ENCODE measurements at regions not wholly inside any gene's neighbourhood (a gene's known extent, or its start where the extent isn't known, plus 50 kb on each side); places are given as distances from the start of the nearest gene placed in this dataset.
A peak's percentile ranks its signal among the peaks of the same experiment; 100 is the strongest.

DNA sequence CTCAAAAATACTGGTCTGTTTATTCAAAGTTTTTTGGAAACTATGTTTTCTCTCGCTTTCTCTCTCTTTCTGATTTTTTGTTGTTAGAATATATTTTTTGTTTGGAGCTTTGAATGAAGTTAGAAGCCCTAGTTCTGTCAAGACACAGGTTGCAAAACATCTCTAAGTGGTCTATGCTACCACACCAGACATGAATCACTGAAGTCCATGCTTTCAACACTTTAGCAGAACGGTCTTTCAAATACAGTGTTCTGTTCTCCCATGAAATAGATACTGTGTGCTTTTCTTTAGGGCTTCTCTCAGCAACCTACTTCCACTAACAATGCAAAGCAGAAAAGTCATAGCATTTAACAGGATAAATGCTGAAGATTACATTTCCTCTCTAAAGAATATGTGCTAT is 392.5 kb downstream of the TMEM167A start:
- DNase-seq, result no peak

- no peak for DNase-seq
Measured at GRCh38 chr5:82684165-82684564, 393.0 kb downstream of the TMEM167A start.

DNA sequence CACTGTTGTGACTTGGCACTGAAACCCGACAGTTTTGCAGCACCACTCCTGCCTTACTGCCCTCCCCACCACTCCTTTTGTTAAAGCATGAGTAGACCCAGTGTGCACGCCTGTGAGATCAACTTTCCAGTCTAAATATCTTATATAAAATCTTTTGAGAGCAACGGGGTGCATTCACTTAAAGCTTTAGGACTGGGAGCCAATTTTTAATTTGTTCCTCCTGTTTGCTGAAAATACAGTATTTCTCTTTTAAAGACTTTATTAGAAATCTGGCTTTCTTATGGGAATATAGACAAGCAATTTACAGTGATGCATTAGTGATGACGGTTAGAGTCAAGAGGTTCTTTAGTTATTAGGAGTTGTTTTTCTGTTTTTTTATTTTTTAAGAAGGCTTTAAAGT is 397.5 kb downstream of the TMEM167A start:
- DNase-seq, result no peak

DNA sequence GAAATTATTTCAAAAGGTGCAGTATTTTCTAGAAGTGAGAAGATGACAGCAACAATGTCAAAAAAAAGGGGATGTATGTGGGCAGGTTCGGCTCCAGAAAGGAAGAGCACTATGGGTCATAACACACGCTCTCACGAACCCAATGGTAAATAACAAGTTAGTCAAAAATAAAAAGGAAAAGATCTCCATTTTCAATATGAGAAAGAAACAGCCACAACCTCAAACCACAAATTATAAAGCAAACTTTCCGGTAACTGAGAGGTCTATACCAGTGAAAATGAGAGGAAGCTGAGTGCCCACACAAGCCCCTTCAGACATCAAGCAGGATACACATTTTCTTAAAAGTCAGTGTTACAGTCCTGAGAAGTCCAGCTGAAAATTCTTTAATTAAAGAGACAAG is 398.5 kb upstream of the RPS23 start:
- peak; percentile 28 for DNase-seq

- no peak for DNase-seq
Measured at GRCh38 chr5:82674671-82675070, 396.5 kb upstream of the RPS23 start.

DNA sequence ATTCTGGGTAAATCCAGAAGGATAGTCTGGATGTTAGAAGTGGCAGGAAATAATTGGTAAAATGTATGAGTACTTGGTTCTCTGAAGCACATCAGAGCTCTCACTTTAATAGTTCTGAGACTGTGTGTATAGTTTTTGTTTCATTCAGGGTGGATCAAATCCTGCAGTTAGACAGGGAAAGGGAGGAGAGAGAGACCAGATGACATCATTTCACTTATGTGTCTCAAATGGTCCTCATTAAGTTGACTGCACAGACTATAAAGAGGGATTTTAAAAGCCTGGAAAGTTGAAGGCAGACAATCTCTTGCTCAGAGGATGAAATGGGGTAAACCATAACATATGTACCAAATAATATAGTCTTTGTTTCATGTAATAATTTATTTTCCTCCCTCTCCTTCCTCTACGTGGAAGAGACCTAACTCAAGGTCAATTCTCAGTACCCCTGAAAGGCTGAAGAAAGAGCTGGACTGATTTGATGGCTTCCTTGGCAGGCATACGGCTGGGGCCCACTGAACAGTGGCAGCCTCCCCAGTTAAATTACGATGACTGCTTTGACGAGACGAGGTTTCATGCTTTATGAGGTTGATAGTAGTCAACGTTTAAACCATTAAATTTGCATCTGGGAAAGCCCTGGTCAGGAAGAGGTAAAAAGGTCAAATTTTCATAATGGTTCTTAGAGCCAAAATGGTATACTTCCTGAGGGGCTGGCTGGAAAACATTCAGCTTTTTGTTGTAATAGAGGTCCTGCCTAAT is 395.1 kb upstream of the RPS23 start:
- DNase-seq, result peak; percentile 10

DNA sequence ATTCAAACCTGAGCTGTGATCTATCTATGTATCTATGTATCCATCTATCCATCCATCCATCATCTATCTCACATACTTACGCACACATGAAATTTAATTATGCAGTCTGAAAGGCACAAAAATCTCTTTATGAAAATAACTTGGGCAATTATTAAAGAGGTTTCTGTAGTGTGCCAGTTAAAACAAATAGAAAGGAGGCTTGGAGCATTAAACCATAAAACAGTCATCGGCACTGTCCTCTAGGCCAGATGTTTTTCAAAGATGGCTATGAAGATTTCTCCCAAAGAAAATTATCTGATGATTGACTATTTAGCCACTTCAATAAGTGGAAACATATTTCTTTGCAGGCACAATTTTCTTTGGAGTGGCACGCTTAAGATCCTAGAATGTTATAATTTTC is 392.5 kb upstream of the RPS23 start:
- no peak for DNase-seq

DNA sequence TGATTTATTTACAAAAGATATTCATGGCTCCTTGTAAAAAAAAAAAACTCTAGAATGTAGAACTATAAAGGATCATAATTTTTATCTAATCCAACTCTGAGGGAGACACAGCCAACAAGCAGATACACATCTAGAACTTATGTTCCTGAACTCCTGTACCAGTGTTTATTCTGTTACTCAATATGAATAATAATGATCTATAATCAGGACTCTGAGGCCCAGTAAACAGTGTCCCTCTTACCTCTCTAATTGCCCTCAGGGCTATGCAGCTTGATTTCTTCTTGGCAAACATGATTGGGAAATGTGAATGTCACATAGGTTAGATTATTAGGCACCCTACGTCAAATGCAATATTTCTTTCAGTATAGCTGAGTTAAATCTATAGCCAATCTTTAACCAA is 391.6 kb upstream of the RPS23 start:
- DNase-seq, result no peak

DNA sequence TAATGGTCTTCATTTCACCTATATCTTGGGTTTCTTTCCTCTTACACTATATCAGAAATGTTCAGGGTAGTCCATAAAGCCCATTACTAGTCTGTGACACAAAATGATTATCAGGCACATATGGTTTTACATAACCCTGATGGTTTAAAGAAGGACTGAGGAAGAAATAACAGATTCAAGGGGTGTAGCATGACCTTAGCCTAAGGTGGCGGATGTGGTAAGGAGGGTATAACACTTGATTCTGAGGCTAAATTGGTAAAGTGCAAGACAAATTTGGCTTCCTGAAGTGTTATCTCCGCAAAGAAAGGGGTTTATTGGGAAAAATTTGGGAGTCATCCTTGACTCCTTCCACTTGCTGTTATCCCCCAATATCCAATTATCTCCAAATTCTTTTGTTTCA is 388.2 kb upstream of the RPS23 start:
- no peak for DNase-seq

GRCh38 chr5:82664732-82665131 is 386.6 kb upstream of the RPS23 start:
- no peak for DNase-seq

- DNase-seq, result no peak
Measured at GRCh38 chr5:82663225-82663624, 385.1 kb upstream of the RPS23 start.

DNA sequence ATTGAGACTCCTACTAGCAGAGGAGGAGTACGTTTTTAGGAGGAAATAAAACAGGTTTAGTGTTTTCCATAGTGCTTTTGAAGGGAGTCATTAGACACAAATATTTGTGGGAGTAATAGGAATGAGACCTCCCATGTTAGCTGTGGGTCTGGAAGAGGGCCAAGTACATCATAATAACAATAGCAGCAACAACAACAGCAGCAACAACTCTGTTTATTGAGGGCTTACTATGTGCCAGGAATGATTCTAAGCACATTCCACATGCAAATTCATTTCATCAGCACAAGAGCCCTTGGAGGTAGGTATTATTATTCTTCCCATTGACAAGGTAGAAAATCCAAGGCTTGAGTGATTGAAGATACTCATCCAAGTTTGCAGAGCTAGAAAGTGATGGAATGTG is 384.2 kb upstream of the RPS23 start:
- DNase-seq, result no peak

GRCh38 chr5:82661933-82662332 is 383.8 kb upstream of the RPS23 start:
- DNase-seq, result no peak

- no peak for DNase-seq
Measured at GRCh38 chr5:82661462-82661861, 383.3 kb upstream of the RPS23 start.

DNA sequence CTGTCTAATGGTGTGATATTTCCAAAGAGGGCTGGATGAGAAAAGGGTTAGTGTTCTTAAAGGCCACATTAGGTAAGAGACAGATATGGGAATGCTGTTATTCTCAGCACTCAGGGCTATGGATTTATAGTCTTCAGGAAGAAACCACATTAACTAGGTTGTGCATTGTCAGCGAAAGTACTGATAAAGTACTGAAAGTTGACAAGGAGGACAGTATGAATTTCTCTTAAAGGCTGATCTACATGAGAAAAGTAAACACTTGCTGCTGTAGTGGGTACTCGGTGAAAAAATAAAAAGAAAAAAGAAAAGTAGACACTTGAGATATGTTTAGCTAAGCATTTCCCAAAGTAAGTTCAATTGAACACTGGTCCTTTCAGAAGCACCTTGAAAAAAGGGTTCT is 381.0 kb upstream of the RPS23 start:
- no peak for DNase-seq

DNA sequence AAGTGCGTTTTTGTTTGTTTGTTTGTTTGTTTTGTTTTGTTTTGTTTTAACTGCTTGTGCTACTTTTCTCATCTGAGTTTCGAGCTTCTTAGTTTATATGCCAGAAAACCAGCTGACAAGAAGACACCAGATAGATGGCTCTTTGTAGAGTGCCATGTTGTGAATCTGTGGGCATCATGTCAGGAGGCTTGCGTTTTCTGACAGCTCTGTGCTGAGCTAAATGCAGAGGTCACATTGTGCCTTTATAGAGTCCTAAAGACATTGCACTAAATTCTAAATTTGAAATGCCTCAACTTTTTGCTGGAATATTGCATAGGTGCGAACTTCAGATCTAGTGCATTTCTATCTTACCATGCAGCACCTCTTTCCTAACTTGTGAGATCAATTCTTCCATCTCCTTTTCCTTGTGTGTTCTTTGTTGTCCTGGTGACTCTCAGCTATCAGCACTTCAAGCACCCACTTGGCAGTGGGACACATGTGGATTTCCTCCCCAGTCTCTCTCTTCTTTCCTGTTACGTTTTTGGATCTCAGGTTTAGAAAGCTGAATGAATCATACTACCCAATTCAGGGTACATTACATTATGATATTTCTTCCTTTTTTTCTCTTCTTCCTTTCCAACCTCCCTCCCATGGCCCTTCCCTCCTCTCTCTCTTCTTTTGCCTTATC is 379.0 kb upstream of the RPS23 start:
- DNase-seq, result no peak

GRCh38 chr5:82656341-82656761 is 378.2 kb upstream of the RPS23 start:
- no peak for DNase-seq

DNA sequence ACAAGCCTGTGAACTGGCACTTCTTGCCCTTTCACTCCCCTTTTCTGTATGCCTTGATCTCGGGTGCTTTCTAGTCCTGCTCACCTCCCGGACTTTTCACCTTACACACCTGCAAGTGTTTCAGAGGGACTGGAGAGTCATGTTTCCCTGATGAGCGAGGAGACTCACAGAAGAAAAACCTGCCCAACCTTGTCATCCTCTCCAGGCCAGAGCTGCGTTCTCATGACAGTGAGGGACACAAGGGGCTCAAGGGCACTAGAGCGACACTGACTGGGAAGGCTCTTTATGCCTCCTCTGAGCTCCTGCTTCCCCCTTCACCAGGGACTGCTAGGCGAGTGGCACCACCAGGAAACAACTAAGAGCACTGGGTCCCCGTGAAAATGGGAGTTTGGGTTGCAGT is 376.9 kb upstream of the RPS23 start:
- DNase-seq, result no peak

DNA sequence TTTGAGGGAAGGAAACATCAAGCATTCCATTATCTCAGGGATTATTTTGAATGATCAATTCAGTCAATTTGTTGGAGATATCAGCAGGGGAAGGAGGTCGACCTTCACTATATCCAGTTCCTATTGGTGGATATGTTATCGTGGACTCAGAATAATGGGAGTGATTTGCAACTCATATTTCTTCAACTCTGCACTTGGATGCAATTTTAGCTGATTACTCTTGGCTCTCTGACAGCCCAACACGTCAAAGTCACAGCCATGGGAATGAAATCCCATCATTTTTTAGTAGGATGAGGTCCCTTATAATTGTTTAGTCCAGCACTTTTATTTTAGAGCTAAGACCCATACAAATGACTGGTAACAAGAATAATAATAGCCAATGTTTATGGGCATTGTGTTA is 371.8 kb upstream of the RPS23 start:
- no peak for DNase-seq

DNA sequence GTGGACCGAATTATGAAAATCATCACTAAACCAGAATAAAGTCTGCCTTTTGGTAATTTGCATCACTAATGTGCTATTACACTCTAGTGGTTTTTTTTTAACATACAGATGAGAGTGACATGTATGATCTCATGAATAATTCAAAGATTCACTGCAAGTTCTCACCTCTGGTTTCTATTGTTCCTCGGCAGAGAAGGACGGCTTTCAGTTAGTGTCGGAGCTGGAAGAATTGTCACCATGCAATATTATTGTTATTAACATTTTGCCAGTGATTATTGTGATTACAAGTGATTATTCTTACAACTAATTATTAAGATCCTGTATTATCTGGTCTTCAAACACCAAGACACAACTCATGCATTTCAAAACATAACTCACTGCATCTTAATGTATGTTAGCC is 366.6 kb upstream of the RPS23 start:
- DNase-seq, result no peak

DNA sequence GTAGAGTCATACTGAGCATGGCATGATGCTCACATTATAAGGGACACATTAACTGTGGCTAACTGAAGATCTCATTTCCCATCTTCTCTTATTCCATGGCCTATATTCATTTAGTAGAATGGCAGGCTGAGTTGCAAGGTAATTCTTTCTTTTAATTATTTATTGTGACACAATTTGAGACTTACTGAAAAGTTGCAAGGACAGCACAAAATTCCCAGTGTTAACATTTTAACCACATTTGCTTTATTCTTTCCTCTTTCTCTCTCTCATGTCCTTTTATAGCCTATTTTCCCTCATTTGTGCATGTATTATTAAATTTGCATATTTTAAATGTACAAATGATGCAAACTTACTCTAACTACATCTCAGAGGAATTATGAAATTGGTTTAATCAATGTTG is 366.1 kb upstream of the RPS23 start:
- DNase-seq, result no peak

GRCh38 chr5:82642313-82642712 is 364.2 kb upstream of the RPS23 start:
- no peak for DNase-seq

GRCh38 chr5:82641331-82642003 is 363.3 kb upstream of the RPS23 start:
- DNase-seq, result peak; percentile 6

- no peak for DNase-seq
Measured at GRCh38 chr5:82640916-82641315, 362.8 kb upstream of the RPS23 start.

Measured in activated naive CD4-positive, alpha-beta T cell treated with Interleukin-2 at 50 U/mL for 16 hours (primary cell).